ENCODE measurements at regions not wholly inside any gene's neighbourhood (a gene's known extent, or its start where the extent isn't known, plus 50 kb on each side); places are given as distances from the start of the nearest gene placed in this dataset.
"Not testable (repeated sequence)": the region's sequence is repeated elsewhere in the genome, so short reads cannot be mapped to it uniquely, and the experiment has no call there.

GRCh38 chr14:25436288-25436875 is 386.4 kb upstream of the STXBP6 start:
- DNase-seq (ENCODE audit: low read depth): no peak

GRCh38 chr14:25431211-25432076 is 381.5 kb upstream of the STXBP6 start:
- no peak for DNase-seq (ENCODE audit: low read depth)

GRCh38 chr14:25430808-25431207 is 380.9 kb upstream of the STXBP6 start:
- no peak for DNase-seq (ENCODE audit: low read depth)

GRCh38 chr14:25412998-25413397 is 363.1 kb upstream of the STXBP6 start:
- DNase-seq (ENCODE audit: low read depth): no peak

- DNase-seq (ENCODE audit: low read depth): no peak
Measured at GRCh38 chr14:25411781-25412757, 362.1 kb upstream of the STXBP6 start.

GRCh38 chr14:25406818-25407217 is 356.9 kb upstream of the STXBP6 start:
- no peak for DNase-seq (ENCODE audit: low read depth)

- DNase-seq (ENCODE audit: low read depth): no peak
Measured at GRCh38 chr14:25400607-25401206, 350.8 kb upstream of the STXBP6 start.

- no peak for DNase-seq (ENCODE audit: low read depth)
Measured at GRCh38 chr14:25396128-25396527, 346.2 kb upstream of the STXBP6 start.

- DNase-seq (ENCODE audit: low read depth): no peak
Measured at GRCh38 chr14:25394791-25395391, 344.9 kb upstream of the STXBP6 start.

GRCh38 chr14:25394356-25394755 is 344.4 kb upstream of the STXBP6 start:
- no peak for DNase-seq (ENCODE audit: low read depth)

GRCh38 chr14:25389948-25390347 is 340.0 kb upstream of the STXBP6 start:
- DNase-seq (ENCODE audit: low read depth): no peak

GRCh38 chr14:25381498-25381897 is 331.6 kb upstream of the STXBP6 start:
- DNase-seq (ENCODE audit: low read depth): no peak

GRCh38 chr14:25375639-25376038 is 325.7 kb upstream of the STXBP6 start:
- no peak for DNase-seq (ENCODE audit: low read depth)

GRCh38 chr14:25371068-25371467 is 321.1 kb upstream of the STXBP6 start:
- no peak for DNase-seq (ENCODE audit: low read depth)

GRCh38 chr14:25370057-25370456 is 320.1 kb upstream of the STXBP6 start:
- not testable (repeated sequence) for DNase-seq (ENCODE audit: low read depth)

GRCh38 chr14:25358330-25358729 is 308.4 kb upstream of the STXBP6 start:
- no peak for DNase-seq (ENCODE audit: low read depth)

- DNase-seq (ENCODE audit: low read depth): no peak
Measured at GRCh38 chr14:25351269-25351668, 301.3 kb upstream of the STXBP6 start.

- no peak for DNase-seq (ENCODE audit: low read depth)
Measured at GRCh38 chr14:25350802-25351201, 300.9 kb upstream of the STXBP6 start.

GRCh38 chr14:25350021-25350420 is 300.1 kb upstream of the STXBP6 start:
- no peak for DNase-seq (ENCODE audit: low read depth)

GRCh38 chr14:25349269-25349668 is 299.3 kb upstream of the STXBP6 start:
- no peak for DNase-seq (ENCODE audit: low read depth)

- DNase-seq (ENCODE audit: low read depth): no peak
Measured at GRCh38 chr14:25340882-25341281, 290.9 kb upstream of the STXBP6 start.

- no peak for DNase-seq (ENCODE audit: low read depth)
Measured at GRCh38 chr14:25322784-25323183, 272.8 kb upstream of the STXBP6 start.

Data from T follicular helper cell (primary cell).